ENCODE measurements at regions not wholly inside any gene's neighbourhood (a gene's known extent, or its start where the extent isn't known, plus 50 kb on each side); places are given as distances from the start of the nearest gene placed in this dataset.

DNA sequence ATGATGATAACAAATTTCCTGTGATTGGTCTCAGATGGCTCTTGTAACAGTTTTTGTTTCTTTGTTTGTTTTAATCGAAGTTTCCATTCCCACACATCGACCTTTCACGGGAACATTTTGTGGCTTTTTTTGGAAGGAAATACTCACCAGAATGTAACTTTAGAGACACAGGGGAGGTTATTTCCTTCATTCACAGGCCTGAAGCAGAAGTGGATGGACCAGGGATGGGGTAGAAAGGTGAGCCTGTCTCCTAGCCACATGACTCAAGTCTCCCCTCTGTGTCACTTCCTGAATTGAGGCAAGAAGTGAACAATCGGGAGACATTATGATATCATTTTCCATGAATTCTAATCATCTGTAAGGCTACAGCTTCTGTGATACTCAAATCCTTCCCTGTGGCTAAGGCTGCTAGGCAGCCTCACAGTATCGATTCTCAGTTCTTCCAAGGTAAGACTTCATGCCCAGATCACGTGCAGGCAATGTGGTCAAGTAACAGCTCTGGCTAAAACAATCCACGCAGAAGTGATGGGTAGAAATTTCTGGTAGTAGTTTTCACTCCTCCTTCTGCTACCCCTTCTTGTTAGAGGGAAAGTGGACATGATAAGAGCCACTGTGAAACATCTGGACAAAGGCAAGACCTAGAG, 203.9 kb upstream of the NEBL start:
- whole genome bisulfite sequencing, 2 donors: 57 to 64% methylated on average over 7 of the region's 7 CpGs
- Histone ChIP-seq H3K4me3 (no peak overlapping the region), H3K9me3 (no peaks in the 10 kb centered on the region), H3K36me3 (no peaks in the 10 kb centered on the region), H3K4me1 (peaks cover 0 to 4% (median 1%) of the 10 kb centered on the region in 4 donors), H3K27ac (peak overlapping the region; percentile 1 to 32 (median 24)), H3K27me3 (no peaks in the 10 kb centered on the region)
- peak in 1 of 2 donors; percentile 76 for ATAC-seq (ENCODE audit: low FRiP score in 2 of 2)
- TF ChIP-seq POLR2AphosphoS5 (IDR thresholded peaks at IDR 0.05) (no peak), POLR2A (IDR thresholded peaks at IDR 0.05) (no peak), EP300 (IDR thresholded peaks at IDR 0.05) (no peak)
- TF ChIP-seq, protein P1, sequence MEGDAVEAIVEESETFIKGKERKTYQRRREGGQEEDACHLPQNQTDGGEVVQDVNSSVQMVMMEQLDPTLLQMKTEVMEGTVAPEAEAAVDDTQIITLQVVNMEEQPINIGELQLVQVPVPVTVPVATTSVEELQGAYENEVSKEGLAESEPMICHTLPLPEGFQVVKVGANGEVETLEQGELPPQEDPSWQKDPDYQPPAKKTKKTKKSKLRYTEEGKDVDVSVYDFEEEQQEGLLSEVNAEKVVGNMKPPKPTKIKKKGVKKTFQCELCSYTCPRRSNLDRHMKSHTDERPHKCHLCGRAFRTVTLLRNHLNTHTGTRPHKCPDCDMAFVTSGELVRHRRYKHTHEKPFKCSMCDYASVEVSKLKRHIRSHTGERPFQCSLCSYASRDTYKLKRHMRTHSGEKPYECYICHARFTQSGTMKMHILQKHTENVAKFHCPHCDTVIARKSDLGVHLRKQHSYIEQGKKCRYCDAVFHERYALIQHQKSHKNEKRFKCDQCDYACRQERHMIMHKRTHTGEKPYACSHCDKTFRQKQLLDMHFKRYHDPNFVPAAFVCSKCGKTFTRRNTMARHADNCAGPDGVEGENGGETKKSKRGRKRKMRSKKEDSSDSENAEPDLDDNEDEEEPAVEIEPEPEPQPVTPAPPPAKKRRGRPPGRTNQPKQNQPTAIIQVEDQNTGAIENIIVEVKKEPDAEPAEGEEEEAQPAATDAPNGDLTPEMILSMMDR (IDR thresholded peaks at IDR 0.05): no peak
- no peak for DNase-seq

- Histone ChIP-seq H3K4me3 (no peak overlapping the region), H3K27ac (peak overlapping the region in 3 of 4 donors; percentile 8 to 36 (median 32)), H3K9me3 (no peaks in the 10 kb centered on the region), H3K36me3 (no peaks in the 10 kb centered on the region), H3K4me1 (peaks cover 0 to 4% (median 1%) of the 10 kb centered on the region in 4 donors), H3K27me3 (no peaks in the 10 kb centered on the region)
- TF ChIP-seq EP300 (IDR thresholded peaks at IDR 0.05) (no peak), POLR2AphosphoS5 (IDR thresholded peaks at IDR 0.05) (no peak), POLR2A (IDR thresholded peaks at IDR 0.05) (no peak)
- TF ChIP-seq, protein P1 (IDR thresholded peaks at IDR 0.05): no peak
- ATAC-seq (ENCODE audit: low FRiP score in 2 of 2) (no peak), DNase-seq (no peak)
- 72 to 77% methylated on average over 12 of the region's 12 CpGs for WGBS, 2 donors
These were observed 203.1 kb upstream of the NEBL start for GRCh38 chr10:21100190-21100589.

DNA sequence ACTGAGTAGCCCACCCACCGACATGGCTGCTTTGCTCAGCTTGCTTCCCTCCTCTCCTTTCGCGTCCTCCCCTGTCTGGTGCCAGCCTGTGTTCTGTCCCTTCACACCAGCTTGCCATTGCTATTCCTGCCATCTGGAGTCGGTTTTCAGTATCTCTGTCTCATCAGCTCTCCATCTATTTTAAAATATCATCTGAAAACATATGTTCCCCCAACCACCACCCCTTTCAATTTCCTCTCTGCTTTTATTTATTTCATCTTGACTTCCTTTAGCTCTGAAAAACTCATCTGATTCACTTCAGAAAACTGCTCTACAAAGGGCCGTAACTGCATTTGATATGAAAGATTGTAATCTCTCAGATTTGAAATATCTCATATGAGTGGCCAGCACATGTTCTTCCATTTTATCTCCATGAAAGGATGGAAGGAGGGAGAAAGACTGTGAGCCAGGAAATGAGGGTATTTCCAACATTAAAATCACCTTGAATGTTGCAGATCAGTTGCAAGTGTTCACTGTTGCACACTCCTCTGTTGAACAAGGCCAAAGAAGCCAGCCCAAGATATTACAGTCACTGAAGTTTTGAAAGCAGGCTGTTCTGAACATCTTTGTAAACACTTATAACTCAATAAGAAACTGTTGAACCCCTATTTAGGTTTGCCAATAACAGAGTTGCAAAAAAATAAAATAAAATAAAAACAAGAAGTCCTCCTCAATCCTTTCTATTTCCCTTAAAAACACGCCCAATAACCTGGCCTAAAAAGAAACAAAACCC, 202.4 kb upstream of the NEBL start:
- no peak for ATAC-seq (ENCODE audit: low FRiP score in 2 of 2)
- peaks cover 0 to 4% (median 1%) of the 10 kb centered on the region in 4 donors for H3K4me1 ChIP-seq
- 58% methylated on average over 6 of the region's 6 CpGs for WGBS, 2 donors
- H3K9me3 ChIP-seq: no peaks in the 10 kb centered on the region
- H3K27me3 ChIP-seq: no peaks in the 10 kb centered on the region
- TF ChIP-seq POLR2AphosphoS5 (IDR thresholded peaks at IDR 0.05): no peak
- no peak for TF ChIP-seq POLR2A (IDR thresholded peaks at IDR 0.05)
- H3K27ac ChIP-seq: peak overlapping the region in 3 of 4 donors; percentile 8 to 36 (median 32)
- DNase-seq: no peak
- no peak overlapping the region for H3K4me3 ChIP-seq
- H3K36me3 ChIP-seq: no peaks in the 10 kb centered on the region

- Histone ChIP-seq H3K27me3 (no peaks in the 10 kb centered on the region), H3K9me3 (no peaks in the 10 kb centered on the region), H3K4me1 (peaks cover 0 to 4% (median 1%) of the 10 kb centered on the region in 4 donors), H3K27ac (no peak overlapping the region), H3K36me3 (no peaks in the 10 kb centered on the region), H3K4me3 (no peak overlapping the region)
- WGBS, 2 donors: 87 to 88% methylated on average over 5 of the region's 5 CpGs
- DNase-seq: no peak
- ATAC-seq (ENCODE audit: low FRiP score in 2 of 2): no peak
- TF ChIP-seq POLR2A (IDR thresholded peaks at IDR 0.05) (no peak), EP300 (IDR thresholded peaks at IDR 0.05) (no peak), POLR2AphosphoS5 (IDR thresholded peaks at IDR 0.05) (no peak)
- TF ChIP-seq, protein P1 (IDR thresholded peaks at IDR 0.05): no peak
These were observed 200.8 kb upstream of the NEBL start for GRCh38 chr10:21097926-21098355.

DNA sequence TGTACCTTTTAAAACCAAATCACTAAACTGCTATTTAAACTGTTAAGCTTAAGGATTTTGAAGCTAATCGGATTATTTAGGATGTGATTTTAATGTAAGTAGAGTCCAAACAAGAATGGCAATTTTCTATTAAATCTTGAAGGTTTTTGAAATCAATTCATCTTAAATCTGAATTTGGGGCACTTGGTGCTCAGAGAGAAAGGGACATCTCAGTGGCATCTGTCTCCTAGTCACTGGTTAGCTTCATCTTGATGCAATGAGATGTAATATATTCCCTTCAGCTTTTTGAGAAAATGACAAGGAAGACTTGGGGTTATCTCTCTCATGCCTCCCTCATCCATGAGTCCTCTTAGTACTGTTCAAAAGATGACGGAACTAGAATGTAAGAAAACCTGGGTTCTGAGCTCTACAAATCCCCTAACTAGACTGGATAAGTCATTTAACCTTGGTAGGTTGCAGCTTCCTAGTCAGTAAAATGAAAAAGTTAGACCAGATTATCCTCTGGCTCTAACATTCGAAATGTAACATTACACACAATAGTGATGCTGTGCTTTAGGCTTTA, 198.5 kb upstream of the NEBL start:
- DNase-seq (no peak), ATAC-seq (ENCODE audit: low FRiP score in 2 of 2) (no peak)
- TF ChIP-seq, protein P1 (IDR thresholded peaks at IDR 0.05): no peak
- no peak for TF ChIP-seq POLR2A (IDR thresholded peaks at IDR 0.05)
- no peak for TF ChIP-seq EP300 (IDR thresholded peaks at IDR 0.05)
- no peak for TF ChIP-seq POLR2AphosphoS5 (IDR thresholded peaks at IDR 0.05)
- Histone ChIP-seq H3K4me1 (peaks cover 0 to 3% (median 1%) of the 10 kb centered on the region in 4 donors), H3K27ac (no peak overlapping the region), H3K9me3 (no peaks in the 10 kb centered on the region), H3K4me3 (no peak overlapping the region), H3K27me3 (no peaks in the 10 kb centered on the region), H3K36me3 (no peaks in the 10 kb centered on the region)
- WGBS, 2 donors: 89 to 96% methylated on average over 3 of the region's 3 CpGs
